ENCODE measurements at regions not wholly inside any gene's neighbourhood (a gene's known extent, or its start where the extent isn't known, plus 50 kb on each side); places are given as distances from the start of the nearest gene placed in this dataset.

DNA sequence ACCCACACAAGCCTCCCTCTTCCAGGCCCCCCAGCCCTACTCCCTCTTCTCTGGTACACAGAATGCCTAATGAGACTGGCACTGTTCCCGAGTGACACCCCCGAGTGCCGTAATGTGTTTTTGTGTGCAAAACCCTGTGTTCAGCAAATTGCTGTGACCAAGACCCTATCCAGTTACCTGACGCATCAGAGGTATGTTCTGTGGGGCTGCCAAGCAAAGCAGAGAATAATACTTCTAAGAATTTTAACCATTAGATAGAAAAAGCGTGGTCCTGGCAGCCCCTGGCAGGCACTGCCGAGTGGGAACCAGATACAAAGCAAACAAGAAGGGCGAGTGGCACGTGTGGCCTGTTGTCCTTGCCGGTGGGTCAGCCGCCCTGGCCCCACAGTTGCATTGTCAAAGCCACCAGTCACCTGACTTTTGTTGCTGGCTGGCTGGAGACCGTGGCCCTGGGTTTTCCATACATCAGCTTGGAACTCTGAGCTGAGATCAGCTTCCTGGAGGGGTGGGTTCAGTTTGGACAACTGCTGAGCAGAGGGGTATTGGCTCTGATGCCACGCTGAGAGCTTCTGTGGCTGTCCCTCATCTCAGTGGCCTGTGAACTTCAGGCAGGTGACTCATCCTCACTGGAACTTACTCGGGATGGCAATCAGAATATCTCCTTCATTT is 69.1 kb upstream of the BRD7 start:
- no peak for TF ChIP-seq EZH2 (IDR thresholded peaks at IDR 0.05; ENCODE audit: borderline replicate concordance, insufficient read depth, low read depth, low read length, poor library complexity, severe bottlenecking)
- TF ChIP-seq, protein P1, sequence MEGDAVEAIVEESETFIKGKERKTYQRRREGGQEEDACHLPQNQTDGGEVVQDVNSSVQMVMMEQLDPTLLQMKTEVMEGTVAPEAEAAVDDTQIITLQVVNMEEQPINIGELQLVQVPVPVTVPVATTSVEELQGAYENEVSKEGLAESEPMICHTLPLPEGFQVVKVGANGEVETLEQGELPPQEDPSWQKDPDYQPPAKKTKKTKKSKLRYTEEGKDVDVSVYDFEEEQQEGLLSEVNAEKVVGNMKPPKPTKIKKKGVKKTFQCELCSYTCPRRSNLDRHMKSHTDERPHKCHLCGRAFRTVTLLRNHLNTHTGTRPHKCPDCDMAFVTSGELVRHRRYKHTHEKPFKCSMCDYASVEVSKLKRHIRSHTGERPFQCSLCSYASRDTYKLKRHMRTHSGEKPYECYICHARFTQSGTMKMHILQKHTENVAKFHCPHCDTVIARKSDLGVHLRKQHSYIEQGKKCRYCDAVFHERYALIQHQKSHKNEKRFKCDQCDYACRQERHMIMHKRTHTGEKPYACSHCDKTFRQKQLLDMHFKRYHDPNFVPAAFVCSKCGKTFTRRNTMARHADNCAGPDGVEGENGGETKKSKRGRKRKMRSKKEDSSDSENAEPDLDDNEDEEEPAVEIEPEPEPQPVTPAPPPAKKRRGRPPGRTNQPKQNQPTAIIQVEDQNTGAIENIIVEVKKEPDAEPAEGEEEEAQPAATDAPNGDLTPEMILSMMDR (IDR thresholded peaks at IDR 0.05), result no peak
